Left hindlimb (tissue), 1 donor: ENCODE measurements at regions not wholly inside any gene's neighbourhood (a gene's known extent, or its start where the extent isn't known, plus 50 kb on each side); places are given as distances from the start of the nearest gene placed in this dataset.

Experiments used
- DNase-seq: peaks from one replicate; pipeline ENCODE4 v3.0.0-alpha.2; 2018

DNA sequence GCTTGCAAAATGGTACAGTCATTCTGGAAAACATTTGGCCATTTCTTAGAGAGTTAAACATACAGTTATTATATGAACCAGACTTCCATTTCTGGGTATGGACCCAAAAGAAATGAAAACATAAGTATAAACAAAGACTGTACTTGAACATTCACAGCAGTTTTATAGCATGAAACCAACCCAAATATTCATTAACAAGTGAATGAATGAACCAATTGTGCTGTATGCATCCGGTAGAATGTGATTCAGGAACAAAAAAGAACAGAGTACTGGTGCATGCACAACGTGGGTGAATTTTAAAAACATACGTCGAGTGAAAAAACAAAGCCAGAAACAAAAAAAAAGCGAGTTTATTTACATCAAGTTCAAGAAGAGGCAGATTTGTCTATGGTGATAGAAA is 1085.8 kb upstream of the AUTS2 start:
- no peak for DNase-seq

DNA sequence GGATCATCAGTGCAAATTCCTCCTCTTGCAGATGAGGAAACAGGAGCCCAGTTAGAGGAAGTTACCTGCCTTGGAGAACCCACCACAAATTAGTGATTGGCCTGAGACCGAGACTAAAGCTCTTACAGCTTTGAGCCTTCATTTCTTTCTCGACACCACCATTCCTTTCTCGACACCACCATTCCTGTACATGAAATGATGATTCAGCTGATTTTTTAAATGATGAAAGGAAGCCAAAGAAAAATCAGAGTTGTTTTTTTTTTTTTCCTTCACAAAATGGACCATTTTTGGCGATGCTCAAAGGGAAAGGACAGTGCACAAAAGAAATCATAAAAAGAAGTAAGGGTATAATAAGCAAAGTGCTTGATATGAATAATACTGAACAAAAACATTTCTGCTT is 1080.2 kb upstream of the AUTS2 start:
- DNase-seq: no peak

DNA sequence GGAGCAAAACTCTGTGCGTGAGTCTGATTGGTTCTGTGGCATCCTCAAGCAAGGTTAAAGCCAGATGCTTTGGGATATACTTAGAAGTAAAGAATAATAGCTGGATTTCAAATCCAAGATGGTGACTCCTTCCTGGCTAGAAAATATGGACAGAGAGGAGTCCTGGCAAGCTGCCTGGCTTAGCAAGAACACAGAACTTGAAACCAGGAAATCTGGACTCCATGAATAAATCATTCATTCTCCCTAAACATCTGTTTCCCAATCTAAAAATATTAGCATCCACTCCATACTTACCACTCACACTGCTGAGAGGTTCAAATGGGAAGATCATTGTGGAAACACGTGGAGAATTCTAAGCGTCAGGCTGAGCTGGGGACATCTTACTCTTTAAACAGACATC is 1074.1 kb upstream of the AUTS2 start:
- no peak for DNase-seq

DNA sequence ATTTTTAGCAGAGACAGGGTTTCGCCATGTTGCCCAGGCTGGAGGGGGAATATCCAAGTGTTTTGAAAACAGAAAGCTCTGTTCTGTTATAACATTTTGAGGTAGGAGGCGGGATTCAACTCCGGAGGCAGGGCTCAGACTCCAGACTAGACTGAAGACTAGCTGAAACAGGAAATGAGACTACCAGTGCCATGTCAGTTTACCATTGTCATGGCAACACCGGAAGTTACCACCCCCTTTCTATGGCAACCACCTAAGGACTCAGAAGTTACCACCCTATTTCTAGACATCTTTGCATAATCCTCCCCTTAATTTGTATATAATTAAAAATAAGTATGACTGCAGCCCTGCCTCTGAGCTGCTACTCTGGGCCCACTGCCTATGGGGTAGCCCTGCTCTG is 1069.1 kb upstream of the AUTS2 start:
- DNase-seq: no peak

DNA sequence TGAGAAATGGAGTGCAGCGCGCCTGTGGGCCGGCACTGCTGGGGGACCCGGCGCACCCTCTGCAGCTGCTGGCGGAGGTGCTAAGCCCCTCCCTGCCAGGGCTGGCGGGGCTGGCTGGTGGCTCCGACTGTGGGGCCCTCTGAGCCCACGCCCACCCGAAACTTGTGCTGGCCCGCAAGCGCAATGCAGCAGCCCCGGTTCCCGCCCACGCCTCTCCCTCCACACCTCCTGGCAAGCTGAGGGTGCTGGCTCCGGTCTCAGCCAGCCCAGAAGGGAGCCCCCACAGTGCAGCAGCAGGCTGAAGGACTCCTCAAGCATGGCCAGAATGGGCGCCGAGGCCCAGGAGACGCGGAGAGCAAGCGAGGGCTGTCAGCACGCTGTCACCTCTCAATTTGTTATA is 1063.0 kb upstream of the AUTS2 start:
- DNase-seq: no peak

DNA sequence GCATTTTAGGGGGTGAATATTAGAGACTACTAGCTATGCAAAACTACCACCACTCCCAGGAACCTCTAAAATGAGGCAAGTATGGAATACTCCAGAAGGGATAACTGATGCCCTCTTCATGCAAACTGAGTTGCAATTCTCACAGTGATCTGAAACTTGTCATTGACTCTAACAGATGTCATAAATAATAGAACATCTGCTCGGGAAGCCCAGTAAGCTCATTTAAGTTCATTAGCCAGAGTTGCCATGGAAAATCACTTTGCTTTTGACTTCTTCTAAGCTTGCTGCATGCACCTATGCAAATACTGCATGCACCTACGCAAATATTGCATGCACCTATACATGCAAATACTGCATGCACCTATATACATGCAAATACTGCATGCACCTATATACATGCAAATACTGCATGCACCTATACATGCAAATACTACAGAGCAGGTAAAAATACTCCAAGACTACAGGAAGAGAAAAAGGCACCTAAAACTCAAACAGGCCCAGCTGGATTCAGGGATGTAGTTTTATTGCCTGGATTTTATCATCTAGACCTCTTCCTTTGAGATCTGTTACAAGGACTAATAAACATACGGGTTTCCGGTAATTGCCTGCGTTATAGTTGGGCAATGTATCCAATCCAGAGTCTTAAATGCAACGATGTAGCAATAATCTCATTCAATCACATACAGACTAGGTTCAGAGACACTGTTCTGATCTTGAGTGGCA is 1061.1 kb upstream of the AUTS2 start:
- no peak for DNase-seq

DNA sequence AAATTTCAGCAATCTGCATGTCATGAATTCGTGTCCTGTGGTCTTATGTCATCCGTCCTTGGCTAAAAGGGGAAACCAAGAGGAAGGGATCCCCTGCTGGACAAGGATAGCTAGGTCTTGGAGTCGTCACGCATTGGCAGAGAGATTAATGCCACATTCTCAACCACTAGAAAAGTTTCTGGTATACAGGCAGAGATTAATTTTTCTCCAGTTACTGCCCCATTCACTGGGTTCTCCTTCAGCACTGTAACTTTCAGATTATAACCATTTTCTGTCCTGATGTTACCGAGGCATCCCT is 1060.6 kb upstream of the AUTS2 start:
- no peak for DNase-seq

DNA sequence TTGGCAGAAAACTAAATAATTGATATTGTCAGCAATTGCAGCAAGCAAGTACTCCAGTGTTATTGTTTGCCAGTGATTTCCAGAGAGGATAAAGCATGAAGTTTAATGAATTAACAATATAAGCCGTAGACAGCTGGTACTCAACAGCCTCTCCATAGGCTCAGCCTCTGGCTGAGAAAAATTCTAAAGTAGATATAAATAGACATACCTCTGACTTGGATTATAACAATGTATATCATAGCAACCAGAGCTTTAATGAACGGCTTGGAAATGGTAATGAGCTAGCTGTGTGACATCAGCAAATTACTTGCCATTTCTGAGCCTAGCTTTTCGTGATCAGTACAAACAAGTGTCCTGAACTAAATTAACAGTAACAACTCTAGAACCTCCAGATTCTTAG is 1055.4 kb upstream of the AUTS2 start:
- DNase-seq: no peak

DNA sequence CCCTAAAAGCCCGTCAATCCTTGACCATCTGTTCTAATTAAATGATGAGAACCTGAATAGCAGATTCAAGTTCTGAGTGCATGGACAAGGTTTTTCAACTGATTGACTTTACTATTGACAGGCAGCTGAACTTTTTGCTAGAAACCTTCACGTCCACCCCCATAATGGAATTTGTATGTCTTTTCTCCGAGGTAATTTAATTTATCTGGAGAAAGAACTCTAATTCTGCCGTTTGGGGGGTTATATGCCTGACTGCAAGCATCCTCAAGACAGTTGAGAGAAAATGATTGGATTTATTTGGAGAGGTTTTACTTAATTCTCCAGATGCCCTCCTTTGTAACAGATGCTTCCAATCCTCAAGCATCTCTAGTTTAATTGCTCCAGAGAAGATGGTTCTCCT is 1053.4 kb upstream of the AUTS2 start:
- no peak for DNase-seq

DNA sequence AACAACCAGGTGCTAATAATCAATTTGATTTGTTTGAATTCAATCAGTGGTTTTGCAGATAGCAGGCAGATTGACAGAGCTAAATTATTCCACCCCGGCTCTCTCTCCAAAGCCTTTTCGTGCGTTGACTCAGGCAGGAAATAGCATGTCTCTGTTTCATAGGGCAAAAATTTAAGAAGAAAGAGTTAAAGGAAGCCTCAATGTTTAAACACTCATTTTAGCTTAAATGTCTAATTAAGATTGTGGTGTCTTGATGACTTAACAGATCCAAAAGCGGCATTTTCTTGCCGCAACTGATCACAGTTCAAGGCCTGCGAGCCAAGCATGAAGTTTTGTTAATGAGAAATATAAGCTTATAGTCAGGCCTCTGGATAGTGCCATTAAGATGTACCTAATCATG is 1051.1 kb upstream of the AUTS2 start:
- no peak for DNase-seq

DNA sequence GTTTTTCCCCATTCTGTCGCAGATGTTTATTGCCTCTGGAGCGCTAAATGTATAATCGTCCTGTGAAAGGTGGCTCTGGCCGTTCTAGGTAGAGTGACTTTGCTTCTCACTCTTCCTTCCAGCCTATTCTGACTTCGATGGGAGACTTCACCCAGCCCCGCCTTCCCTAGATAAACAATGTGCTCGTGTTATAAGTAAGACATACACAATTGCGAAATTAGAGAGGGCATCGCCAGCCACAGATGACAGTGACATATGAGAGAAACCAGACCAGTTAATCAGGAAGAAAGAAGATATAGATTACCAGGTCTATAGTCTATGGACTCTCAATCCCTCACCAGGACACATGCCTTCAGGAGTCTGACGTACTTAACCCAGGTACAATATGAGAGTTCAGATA is 1050.5 kb upstream of the AUTS2 start:
- DNase-seq: no peak

DNA sequence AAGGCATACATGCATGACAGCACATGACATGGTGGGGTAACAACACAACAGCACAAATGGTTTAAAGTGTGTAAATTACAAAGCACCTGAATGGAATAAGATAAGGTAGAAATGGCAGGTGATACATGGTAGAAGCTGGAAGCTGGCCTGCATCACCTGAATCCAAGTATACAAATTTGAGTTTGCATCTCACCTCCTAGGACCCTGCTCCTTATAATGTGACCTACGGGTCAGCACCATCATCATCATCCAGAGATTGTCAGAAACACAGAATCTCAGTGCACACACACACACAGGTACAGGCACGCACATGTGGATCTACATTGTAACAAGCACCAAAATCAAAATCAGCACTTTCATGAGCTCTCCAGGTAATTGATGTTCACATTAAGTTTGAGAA is 1048.2 kb upstream of the AUTS2 start:
- DNase-seq: no peak

DNA sequence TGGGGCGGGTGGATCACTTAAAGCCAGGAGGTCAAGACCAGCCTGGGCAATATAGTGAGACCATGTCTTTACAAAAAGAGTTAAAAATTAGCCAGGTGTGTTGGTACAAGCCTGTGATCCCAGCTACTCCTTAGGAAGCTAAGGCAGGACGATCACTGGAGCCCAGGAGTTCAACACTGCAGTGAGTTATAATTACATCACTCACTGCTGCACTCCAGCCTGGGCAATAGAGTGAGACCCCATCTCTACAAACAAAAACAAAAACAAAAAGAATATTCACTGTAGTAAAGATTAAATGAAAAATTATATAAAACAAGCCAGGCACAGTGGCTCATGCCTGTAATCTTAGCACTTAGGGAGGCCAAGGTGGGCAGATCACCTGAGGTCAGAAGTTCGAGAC is 1047.6 kb upstream of the AUTS2 start:
- DNase-seq: no peak

DNA sequence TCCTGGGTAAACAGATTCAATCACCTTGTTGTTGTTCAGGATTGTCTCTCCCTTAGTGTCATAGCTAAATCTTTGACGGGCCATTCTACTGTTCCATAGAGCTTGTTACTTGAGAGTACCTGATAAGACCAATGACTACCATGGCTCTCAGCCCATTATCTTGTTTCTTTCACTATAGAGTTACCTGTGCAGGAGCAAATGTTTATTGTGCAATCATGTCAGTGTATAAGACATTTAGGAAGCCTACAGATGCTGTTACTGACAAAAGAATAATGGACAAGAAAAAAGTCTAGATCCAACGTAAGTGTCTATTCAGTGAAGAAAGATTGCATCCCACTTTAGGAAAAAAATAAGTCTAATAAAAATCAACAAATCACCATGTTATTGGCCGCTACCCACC is 1041.7 kb upstream of the AUTS2 start:
- no peak for DNase-seq

DNA sequence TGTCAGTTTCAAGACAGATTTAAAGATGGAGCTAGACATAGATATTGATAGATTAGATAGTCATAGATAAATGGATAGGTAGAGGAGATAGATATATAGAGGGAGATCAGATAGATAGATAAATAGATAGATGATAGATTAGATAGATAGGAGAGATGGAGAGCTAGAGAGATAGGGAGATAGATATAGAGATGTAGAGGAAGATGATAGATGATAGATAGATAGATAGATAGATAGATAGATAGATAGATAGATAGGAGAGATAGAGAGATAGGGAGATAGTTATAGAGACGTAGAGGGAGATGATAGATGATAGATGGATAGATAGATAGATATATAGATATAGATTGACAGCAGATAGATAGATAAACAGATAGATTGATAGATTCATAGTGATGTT is 1038.8 kb upstream of the AUTS2 start:
- DNase-seq: no peak

DNA sequence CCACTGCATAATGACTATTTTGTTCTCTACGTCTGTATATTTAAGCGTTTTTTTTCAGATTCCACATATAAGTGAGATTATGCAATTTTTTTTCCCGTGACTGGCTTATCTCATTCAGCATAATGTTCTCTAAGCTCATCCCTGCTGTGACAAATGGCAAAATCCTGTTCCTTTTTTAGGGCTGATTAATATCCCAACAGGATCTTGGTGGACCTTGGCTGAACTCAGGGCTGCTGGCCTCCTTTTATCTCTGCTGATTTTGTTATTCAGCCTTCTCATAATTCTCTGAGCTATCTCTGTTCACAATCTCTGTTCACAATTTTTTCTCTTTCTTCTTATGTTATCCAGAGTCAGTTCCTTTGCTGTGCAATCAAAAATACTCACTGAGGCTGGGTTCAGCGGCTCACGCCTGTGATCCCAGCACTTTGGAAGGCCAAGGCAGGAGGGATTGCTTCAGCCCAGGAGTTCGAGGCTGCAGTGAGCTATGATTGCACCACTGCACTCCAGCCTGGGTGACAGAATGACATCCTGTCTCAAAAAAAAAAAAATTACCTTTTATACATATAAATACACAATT is 1035.9 kb upstream of the AUTS2 start:
- DNase-seq: no peak

DNA sequence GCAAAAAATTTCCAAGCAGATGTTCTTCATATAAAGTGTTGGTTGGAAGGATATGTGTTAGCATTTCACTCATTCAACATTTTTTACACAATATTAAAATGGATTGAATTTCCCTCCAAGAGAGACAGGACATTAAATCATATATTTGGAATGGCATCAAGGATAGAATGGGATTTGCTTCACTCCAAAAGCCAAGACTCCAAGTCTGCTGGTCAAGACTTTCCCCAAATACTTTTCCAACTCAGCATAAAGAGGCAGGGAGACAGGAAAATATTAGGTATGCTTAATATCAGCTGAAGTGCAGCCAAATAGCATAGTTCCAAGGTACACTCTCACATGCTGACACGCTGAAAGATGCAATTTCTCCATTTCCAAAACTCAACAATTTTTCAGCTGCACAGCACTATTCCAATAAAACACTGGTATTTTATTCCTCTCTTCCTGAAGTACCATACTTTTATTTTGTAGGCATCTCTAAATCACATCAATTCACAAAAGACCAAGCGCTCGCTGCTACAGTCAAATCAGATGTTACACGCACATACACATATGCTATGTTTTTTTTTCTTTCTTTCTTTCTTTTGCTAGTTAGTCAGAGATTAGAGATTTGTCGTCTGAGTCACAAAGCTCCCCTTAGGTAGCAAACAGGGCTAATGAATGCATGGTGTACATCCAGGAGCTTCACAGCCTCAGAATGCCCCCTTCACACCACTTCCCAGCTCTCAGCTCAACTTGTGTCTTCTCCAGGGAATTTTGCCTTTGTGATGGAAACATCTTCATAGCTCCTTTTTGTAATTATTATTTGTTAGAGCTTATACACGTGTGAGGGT is 1033.8 kb upstream of the AUTS2 start:
- no peak for DNase-seq

DNA sequence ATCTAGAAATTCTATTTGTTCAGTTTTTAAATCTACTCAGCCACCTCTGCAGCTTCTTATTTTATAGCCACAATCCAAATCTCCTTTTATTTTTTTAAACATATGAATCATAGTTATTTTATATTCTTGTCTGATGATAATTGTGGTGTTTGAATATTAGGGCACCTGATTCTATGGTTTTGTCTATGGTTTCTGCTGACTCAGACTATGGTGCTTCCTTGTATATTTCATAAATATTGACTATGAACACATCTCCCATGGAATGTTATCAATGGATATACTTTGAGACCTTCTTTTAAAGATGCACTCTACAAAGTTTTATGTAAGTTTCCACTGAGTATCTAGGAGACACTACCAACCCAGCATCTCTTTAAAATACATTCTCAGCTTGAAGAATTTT is 1027.0 kb upstream of the AUTS2 start:
- no peak for DNase-seq

DNA sequence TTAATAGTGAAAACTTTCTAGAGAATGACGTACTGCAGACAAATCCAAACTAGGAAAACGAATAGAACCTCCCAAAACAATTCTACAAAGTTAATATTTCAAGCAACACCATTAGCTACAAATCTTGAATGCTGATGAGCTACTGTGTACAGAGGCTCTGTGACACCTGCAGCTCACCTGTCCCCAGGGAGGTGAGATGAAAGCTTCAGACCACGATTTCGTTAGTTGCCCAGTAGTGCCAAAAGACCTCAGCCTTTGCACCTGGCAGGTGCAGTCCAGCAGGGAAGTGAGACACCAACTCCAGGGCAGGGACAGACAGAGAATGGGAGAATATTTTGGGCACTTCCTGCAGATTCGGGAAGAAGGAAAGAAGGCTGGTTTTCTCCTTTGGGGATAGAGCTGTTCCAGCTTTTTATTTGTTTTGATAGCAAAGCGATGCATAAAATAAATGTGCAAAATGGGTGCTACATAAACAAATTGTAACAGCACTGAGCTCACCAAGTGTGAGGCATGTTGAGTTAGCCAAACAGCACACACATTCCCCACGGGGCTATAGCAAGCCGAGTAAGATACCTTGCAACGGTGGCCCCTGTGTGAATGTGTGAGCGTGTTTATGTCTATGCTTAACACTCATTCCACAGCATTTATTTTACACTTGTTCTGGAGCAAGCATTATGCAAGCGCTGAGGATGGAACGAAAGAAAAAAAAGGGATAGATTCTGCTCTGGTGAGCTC is 1024.8 kb upstream of the AUTS2 start:
- no peak for DNase-seq

DNA sequence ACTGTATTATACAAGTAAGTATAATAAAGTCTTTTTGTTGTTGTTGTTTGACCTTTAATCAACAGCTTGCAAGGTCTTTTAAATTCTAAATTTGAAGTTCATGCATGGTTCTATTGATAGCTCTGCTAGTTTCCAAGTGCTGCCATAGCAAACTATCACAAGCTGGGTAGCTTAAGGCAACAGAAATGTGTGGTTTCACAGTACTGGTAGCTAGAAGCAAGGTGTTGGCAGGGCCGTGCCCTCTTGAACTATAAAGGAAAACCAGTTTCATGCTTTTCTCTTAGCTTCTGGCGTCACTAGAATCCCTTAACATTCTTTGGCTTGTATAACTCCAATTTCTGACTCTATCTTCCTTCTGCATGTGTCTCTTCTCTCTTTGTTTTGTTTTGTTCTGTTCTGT is 1021.9 kb upstream of the AUTS2 start:
- no peak for DNase-seq

DNA sequence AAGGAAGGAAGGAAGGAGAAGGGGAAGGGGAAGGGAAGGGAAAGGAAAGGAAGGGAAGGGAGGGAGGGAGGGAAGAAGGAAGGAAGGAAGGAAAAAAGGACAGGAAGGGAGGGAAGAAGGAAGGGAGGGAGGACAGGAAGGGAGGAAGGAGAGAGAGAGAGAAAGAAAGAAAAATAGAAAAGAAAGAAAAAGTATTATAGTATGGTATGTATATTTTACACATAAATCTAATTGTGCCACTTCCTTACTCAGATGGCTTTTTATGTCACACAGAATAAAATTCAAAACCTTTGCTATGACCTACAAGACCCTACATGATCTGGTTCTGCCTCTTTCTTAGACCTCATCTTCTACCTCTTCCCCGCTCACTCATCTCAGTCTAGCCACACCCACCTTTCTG is 1016.9 kb upstream of the AUTS2 start:
- no peak for DNase-seq

DNA sequence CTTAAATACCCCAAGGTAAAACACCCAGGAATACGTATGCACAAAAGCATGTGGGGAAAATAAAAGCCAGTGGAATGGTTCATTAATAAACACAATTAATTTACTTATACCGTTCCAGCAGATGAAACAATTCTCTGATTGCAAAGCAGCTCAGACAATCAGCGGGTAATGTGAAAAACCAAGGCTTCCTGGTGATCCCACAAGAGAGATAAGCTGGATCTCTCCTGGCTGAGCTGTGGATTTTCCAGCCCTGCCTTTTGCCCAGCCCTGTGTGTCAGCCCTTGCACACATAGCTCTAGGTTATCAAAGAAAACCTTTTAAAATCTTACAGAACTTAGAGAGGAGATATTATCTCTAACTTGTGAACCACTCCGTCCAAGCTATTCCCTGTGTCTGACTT is 1010.7 kb upstream of the AUTS2 start:
- no peak for DNase-seq

DNA sequence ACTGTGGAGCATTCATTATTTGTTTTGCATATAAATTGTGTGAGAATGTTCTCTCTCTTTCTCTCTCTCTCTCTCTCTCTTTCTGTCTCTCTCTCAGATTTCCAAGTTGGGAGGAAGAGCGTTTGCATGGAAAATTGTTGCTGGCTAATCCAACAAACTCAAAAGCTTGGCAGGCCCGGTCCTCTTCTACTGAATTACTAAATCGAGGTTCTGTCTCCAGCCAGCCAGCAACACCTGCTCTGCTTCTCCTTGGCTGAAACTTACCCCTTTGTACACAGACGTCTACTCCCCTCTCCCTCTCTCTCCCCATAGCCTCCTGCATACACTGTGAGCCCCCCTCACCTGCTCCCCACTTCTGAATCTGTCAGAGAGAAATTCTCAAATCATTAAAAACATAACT is 996.4 kb upstream of the AUTS2 start:
- DNase-seq: peak; percentile 61

DNA sequence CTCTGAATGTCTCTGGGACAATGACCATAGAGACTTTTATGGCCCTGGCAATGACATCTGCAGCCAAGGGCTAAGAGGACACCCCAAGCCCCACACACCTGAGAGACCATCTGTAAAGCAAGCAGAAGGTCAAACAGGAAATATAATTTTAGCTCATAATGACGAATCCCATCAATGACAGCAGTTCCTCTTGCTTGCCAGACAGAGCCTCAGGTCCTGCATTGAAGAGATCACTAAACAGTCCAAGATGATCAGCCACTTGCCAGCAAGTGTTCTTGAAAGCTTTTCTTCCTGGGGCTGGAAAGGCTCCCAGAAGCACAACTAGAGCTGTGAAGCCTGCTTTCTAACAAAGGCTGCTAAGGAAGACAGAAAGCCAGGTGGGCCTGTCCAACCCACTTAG is 993.7 kb upstream of the AUTS2 start:
- peak; percentile 36 for DNase-seq
